NCI-H1694 (cell line): ENCODE measurements at regions not wholly inside any gene's neighbourhood (a gene's known extent, or its start where the extent isn't known, plus 50 kb on each side); places are given as distances from the start of the nearest gene placed in this dataset.

ENCODE experiments used
- DNase-seq: peaks from one replicate; lab custom pipeline; 2025; lab: John Stamatoyannopoulos, UW

DNA sequence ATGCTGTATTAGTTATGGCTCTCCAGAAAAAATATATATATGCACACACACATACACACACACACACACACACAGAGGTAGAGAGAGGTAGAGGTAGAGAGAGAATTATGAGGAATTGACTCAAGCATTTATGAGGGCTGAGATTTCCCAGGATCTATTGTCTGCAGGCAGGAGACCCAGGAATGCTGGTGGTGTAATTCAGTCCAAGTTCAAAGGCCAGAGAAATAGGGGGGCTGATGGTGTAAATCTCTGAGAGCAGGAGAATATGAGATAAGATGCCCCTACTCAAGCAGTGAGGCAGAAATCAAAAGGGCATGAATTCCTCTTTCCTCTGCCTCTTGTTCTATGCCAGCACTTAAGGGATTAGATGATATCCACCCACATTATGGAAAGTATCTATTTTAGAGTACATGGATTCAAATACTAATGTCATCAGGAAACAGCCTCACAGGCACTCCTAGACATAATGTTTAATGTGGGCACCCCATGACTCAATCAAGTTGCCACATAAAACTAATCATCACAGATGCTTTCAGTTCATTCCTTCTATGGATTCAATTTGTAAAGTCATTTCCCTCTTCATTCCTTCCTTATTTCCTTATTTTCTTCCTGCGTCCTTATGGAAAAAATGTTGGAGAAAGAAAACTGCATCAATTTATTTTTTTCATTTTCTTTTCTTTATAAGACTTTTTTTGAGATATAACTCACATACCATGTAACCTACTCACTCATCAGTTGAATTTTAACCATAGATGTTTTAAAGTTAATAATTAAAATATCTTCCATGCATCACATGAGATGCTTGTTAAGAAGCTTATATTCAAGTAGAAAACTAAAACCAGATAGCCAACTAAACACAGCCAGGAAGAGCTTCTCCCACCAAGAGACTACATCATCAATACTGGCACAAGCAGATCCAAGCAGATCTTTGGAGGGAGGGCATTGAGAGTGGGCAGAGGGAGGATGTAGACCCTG is 406.2 kb downstream of the MBD2 start:
- no peak for DNase-seq

DNA sequence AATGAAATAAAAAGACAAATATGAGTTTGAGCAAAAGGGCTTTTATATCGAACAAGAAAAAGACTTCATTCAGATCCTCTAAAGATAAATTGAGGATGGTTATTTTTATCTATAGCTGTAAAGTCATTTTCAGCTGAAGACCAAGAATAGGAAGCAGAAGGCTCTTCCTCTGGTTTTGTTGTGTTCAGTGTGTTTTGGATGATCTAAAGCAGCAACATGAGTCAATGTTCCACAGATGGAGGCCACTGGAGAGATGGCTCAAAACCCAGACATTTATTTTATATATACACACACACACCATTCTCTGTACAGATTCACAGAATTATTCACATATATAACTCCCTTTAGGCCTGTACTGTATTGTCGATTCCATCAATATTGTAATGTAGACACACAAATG is 424.3 kb downstream of the MBD2 start:
- no peak for DNase-seq

DNA sequence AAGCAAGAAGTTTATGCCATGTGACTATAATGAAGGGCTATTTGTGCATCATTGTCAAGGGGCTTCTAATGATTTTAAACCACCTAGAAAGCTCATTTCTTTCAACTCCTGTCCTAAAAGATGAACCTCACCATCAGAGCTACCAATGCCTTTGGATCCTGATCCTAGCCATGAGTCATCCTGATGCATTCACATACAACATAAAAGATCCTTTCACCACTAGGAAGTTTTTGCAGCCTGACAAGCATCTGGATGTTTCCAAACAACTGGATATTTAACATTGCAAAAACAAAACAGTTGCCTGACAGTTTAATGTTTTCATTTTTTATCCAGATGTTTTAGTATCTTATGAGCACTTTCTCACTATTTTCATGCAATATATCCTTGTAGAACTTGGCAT is 425.3 kb downstream of the MBD2 start:
- no peak for DNase-seq

DNA sequence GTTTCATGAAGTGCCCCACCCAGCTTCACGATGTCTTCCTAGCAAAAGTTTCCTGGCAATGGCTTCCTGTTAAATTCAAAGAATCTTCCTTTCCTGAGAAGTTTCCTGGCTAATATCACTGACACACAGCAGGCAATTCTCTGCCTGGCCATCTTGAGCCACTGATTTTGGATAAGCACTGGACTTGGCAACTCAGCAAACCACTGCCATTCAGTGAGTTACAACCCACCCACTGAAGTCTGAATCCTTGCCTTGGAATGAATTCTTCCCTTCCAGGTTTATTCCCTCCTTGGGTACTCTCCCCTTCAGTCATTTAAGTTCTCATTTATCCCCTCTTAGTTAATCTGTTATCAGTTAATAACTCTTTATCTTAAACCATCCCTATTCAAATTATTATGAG is 426.0 kb downstream of the MBD2 start:
- DNase-seq = no peak

DNA sequence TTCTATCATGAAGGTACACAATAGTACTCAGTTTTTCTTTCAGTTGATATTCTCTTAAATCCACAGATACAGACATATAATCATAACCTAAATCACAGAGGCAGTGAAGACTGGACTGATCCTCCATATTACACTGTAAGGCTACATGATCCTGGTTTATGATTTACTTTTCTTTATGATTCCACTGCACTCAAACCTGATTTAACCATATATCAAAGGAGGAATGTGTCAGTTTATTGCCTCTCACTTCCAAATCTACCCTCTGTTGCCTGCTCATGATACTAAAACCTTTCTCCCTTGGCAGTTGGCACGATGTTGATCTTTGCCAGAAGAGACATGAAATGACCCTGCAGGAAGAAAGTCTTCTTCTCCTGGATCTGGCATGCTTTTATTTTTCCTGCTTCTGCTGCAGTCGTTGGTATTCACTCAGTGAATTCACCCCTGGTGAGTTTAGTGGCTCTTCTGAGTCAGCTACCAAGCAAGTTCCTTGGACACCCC is 426.4 kb downstream of the MBD2 start:
- no peak for DNase-seq

DNA sequence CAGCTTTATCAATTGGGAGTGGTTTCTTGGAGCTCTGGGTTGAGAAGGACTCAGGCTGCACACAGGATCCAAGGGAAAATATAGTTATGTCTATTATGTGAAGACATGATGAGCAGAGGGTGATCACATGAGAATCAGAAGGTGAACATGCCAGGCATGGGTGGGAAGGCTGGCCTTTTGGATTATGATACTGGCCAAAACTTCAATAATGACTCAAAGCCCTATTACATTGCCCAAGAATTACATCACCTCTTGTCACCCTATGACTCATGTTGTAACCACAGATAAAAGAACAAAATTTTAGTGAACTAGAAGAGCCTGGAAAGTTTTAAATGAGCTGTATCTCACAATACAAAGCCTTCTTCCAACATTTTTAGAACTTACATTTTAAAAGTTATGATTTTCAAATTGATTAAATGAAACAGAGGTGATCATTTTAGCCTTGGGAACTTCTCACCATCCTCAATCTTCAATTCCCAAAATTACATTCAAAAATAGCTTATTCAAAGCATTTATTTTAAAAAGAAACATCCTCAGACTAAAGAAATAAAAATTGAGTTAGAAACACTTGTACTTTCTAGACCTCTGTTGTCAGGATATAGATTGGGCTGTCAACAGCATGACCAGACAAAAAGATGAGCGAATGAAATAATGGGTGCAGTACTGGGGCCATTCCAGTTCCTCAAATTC is 428.3 kb downstream of the MBD2 start:
- DNase-seq = no peak

DNA sequence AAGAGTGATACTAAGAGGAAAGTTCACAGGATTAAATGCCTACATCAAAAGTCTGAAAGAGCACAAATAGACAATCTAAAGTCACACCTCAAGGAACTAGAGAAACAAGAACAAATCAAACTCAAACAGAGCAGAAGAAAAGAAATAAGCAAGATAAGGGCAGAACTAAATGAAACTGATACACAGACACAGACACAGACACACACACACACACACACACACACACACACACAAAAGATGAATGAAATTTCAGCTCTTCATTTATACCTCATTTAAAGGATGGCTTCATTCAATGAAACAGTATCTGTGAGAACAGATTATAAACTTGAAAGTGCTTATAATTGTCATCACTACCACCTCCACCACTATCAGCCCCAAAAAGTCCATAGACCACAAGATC is 428.9 kb downstream of the MBD2 start:
- no peak for DNase-seq

DNA sequence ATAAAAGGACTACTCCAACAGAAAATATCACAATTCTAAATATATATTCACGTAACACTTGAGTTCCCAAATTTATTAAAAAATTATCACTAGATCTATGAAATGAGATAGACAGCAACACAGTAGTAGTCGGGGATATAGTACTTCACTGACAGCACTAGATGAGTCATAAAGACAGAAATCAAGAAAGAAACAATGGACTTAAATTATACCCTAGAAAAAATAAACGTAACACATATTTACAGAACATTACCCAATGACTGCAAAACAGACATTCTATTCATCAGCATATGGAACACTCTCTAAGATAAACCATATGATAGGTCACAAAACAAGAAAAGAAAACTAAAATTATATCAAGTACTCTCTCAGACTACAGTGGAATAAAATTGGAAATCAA is 429.4 kb downstream of the MBD2 start:
- DNase-seq = no peak

DNA sequence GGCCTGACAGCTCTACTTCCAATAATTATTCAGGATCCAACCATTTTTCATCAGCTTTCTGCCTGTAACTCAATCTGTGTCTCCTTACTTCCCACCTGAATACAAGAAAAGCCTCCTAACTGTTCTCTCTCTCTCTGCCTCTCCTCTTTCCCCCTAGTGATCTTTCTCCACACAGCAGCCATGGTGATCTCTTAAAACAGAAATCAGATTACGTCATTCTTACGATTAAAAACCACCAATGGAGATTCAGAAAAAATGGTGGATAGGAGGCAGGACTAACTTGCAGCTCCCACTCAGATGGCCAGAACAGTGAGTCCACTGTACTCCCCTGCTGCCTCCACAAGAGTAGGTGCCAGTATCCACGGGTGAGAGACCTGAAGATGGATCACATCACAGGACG is 431.7 kb downstream of the MBD2 start:
- DNase-seq = no peak

DNA sequence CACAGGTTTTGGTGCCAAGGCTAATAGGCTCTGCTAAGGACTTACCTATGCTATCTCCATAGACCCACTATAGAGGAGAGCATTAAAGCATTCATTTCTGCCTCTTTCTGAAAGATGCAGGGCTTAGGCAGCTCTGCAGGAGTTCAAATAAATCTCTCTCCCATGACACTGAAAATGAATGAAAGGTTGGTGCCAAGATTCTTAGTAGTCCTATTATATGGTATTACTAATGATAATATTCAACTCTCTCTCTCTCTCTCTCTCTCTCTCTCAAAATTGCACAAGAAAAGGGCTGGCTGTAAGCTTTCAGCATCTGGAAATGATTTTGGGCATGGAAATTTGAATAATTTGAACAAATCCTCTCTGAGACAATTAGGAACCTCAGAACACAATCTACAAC is 433.7 kb downstream of the MBD2 start:
- no peak for DNase-seq

DNA sequence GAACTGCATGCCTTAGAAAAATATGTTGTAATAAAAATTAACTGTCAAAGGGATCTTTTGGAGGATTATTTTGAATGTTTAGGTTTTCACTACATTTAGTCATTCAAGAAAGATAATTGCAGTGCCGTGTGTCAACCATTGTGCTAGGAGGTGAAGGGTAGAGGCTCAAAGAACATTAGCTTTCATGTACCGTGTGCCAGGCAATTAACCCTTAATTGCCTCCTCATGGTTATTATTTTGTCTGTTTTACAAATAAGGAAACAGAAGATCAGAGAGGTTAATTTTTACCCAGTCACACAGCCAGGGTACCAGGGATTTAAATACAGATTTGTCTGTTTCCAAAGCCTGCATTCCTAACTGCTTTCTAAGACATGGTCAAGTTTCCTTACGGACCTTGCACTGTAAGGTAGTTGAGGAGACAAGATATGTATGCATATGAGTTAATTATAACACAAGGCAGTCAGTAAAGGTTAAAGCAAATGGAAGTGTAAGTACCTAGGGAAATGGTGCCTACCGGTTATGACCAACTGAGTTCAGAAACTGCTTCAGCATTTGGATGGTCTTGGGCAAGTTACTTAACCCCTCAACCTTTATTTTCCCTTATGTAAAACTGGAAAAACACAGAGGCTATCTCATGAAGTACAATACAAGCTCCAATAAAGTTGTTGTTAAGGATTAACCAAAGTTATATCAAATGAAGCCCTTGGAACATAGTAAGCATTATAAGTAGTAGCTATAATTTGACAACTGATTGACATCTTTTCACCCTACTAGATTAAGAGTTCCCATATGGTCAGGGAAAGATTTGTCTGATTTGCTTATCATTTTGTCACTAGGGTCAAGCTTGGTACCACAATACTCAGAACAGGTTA is 434.9 kb downstream of the MBD2 start:
- no peak for DNase-seq

DNA sequence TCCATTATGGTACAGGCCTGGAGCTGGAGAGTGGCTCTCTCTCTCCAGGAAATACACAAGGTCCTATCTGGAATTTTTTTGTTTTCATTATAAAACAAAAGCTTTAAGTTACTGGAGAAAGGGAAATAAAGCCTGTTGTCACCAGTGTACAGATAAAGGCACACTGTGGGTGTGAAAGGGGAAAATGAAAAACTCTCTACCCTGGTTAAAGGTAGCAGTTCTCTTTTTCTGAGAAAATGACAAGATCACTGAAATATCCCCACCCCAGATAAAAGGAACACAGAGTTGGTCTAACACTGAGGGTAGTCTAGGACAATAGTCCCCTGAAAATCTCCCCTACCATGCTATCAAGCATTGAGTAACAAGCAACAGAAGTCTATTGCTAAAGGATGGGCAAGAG is 438.7 kb downstream of the MBD2 start:
- DNase-seq = no peak

DNA sequence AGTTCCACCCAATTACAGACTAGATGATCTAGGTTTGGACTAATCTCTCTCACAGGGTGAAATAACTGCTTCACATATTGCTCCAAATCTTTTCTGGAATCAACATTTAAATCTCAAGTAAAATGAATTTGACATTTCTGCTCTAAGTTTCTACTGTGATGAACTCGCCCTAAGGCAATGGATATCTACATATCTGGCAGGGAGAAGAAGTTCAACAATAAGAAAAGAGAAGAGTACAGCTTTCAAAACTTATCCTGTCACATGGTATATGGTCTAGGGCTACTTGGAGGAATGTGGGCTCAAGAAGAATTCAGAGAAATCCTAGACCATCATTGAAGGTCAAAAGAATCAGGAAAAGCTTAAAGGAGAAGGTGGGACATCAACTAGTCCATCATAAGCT is 440.2 kb downstream of the MBD2 start:
- DNase-seq = no peak

DNA sequence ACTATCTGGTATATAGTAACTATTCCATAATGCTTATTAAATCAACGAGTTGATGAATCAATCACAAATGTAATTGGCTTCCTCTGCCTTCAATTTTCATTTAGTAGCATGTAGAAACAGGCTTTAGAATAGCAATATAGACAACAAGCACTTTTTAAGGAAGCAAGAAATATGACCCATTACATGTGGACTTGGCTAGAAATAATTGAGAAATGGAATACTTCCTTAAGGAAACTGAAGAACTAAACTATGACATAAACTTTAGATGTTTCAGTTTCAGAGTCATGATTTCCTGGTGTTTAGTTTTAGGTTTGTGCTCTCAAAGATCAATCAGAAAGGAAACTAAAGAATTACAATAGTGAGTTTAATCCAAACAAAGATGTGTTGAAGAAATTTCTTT is 443.8 kb downstream of the MBD2 start:
- DNase-seq = no peak

DNA sequence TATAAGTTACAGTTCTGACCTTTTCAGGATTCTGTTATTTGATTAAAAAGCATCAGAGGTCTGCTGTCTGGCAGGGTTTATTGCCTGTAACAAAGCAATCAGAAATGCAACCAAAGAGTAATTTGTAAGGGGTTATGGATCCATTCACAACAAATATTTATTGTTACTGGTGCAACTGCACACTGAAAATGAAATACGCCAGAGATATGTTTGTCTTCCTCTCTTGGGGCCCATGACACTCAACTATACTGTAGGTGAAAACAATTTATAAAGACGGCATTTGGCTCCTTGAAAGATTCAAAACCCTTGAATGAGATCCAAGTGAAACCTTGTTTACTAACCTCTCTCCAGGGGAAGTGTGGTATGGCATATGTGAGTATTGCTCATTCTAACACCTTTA is 452.2 kb downstream of the MBD2 start:
- no peak for DNase-seq

DNA sequence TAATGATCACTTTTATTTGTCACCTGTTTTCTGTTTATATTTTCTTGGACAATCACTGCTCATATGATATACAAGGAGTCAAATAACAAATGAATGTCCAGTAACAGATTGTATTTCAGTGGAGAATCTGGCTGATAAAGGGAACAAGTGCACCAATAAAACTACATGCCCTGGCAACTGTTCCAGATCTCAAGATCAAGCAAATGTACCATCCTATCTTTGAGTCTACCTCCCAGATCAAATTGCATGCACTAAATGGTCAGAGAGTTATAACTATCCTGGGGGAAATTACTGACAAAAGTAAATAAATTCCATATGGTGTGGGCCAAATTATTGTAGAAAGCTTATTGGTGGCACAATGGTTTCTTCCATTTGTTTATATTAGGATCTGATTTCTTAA is 452.8 kb downstream of the MBD2 start:
- DNase-seq = no peak

DNA sequence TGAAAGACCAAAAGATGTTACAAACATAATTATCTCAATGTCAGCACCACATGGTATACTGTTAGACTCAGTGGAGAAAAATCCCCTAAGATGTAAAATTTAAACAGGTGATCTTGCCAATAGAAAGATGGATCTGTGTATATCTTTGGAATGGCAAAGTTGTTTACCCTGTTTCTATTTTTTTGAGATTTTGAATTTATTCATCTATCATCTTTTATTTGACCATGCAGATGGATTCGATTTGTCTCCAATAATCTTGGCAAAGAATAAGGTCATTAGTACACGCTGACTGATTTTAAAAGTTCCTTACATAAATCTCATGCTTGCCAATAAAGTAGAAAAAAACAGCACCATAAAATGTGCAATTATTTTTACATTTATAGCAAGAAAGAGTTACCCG is 459.3 kb downstream of the MBD2 start:
- no peak for DNase-seq

DNA sequence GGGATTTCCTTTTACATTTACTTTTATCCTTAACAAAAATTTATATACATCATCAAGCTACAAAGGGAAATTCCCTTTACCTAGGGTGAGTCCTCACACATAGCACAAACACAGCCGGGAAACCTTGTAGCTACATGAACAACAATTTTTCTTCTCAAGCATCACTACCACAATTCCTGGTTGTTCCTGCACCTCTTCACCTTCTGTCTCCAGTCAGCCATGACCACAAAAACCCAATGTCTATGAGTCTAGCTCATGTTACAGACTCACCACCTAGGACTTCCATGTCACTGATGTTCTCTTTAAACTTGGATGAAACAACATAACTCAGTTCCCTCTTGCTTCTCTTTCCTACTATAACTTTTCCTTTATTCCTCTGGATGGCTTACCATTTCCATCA is 460.4 kb downstream of the MBD2 start:
- DNase-seq = no peak

DNA sequence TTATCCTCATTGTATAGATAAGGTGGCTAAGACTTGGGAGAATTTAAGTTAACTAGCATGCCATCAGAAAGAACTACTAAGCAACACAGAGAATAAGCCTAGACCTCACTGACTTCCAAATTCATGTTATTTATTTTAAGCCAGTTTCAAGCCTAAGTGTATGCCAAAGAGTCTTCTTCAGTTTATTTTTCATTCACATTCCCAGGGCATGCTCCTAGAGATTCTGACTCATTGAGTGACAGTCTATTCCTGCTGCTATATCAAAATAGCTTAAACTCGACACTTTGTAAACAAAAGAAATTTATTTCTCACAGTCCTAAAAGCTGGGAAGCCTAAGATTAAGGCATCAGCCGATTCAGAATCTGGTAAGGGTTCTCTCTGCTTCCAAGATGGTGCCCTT is 467.1 kb downstream of the MBD2 start:
- DNase-seq = no peak

DNA sequence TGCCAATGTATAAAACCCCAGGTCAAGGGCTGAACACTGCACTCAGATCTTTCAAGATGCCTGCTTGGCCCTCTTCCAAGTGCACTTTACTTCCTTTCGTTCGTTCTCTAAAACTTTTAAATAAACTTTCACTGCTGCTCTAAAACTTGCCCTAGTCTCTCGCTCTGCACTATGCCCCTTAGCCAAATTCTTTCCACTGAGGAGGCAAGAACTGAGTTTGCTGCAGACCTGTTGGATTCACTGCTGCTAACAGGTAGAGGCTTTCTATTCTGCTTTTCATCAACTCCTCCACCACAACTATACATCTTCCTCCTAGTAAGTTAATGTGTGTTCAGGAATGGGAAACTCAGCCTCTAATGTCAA is 467.9 kb downstream of the MBD2 start:
- no peak for DNase-seq

DNA sequence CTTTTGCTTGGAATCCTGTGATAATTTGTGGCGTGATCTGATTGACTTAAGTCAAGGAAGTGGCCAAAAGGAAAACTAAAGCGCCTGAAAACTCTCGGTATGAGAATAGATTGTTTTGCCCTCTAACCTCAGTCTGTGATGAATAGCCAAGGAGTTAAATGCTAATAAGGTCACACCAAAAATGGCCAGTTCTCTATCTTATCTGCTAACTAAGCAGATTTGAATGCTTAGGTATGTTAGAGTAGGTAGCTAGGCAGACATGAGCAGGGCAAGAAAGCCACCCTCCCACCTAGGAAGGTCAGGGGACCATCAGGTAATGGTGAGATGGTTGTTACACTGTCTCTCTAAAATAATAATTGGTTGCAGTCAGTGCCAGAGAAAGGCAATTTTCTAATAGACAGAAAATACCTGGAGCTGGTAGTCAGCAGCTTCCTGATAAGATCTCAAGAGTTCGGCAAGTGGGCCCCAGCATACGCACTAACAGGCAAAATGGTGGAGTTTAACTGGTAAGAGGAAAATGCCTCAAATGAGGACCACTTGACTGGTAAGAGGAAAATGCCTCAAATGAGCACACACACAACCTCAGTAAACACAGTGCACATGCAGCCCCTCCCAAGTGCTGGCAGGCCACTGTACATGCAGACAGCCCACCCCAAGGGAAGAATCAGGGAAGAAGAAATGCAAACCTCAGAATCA is 468.4 kb downstream of the MBD2 start:
- DNase-seq = no peak

DNA sequence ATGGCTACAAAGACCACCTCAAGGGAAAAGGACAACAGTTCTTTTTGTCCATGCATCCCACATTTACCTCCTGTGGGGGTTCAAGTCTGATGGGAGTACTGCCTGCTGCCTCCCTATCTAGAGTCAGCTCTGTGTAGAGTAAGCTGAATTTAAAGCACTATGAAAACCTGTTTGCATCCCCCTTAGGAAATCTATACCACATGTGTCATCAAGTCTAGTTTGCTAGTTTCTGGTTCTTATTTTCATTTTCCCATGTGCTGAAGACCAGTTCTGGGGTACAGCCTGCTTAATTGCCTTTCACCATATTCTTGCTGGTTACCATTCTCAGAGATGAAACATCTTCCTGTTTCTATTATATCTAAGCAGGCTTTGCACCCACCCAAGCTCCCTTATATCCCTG is 470.3 kb downstream of the MBD2 start:
- no peak for DNase-seq
